ENCODE measurements at regions not wholly inside any gene's neighbourhood (a gene's known extent, or its start where the extent isn't known, plus 50 kb on each side); places are given as distances from the start of the nearest gene placed in this dataset.

GRCh38 chr3:178189854-178190253 lies 346.4 kb upstream of the KCNMB2 start:
- H3K27ac ChIP-seq = no peak overlapping the region
- no peaks in the 10 kb centered on the region for H3K36me3 ChIP-seq (replicated peaks in 1 of 2)
- H3K27me3 ChIP-seq = no peaks in the 10 kb centered on the region
- peaks cover 0 to 7% (median 0%) of the 10 kb centered on the region in 3 donors for H3K9me3 ChIP-seq (replicated peaks in 1 of 3)
- no peak for DNase-seq
- WGBS, 4 donors = 59 to 89% (median 78%) methylated on average over 3 of the region's 3 CpGs
- intact Hi-C loops (cut with DNase I) = no loop called here
- TF ChIP-seq CTCF (IDR thresholded peaks at IDR 0.05) (no peak), POLR2A (IDR thresholded peaks at IDR 0.05) (no peak)
- no peak overlapping the region for H3K4me3 ChIP-seq
- H3K4me1 ChIP-seq (replicated peaks in 1 of 2) = no peaks in the 10 kb centered on the region

- WGBS, 4 donors = 29 to 50% (median 39%) methylated on average over 1 of the region's 1 CpG
- no peaks in the 10 kb centered on the region for H3K36me3 ChIP-seq (replicated peaks in 1 of 2)
- H3K4me1 ChIP-seq (replicated peaks in 1 of 2) = peaks cover 14 to 24% of the 10 kb centered on the region in 2 donors
- TF ChIP-seq CTCF (IDR thresholded peaks at IDR 0.05) = no peak
- TF ChIP-seq POLR2A (IDR thresholded peaks at IDR 0.05) = no peak
- H3K4me3 ChIP-seq = no peak overlapping the region
- no peak overlapping the region for H3K27ac ChIP-seq
- H3K9me3 ChIP-seq (replicated peaks in 1 of 3) = peaks cover 0 to 7% (median 0%) of the 10 kb centered on the region in 3 donors
- no peak for DNase-seq
- intact Hi-C loops (cut with DNase I) = no loop called here
- no peaks in the 10 kb centered on the region for H3K27me3 ChIP-seq
Observed at GRCh38 chr3:178193846-178194245, 342.4 kb upstream of the KCNMB2 start.

- Histone ChIP-seq H3K27ac (peak overlapping the region in 1 of 5 donors; percentile 35), H3K27me3 (no peaks in the 10 kb centered on the region), H3K4me3 (no peak overlapping the region), H3K9me3 (replicated peaks in 1 of 3) (peaks cover 0 to 7% (median 0%) of the 10 kb centered on the region in 3 donors), H3K4me1 (replicated peaks in 1 of 2) (peaks cover 14 to 24% of the 10 kb centered on the region in 2 donors), H3K36me3 (replicated peaks in 1 of 2) (no peaks in the 10 kb centered on the region)
- TF ChIP-seq POLR2A (IDR thresholded peaks at IDR 0.05) = no peak
- TF ChIP-seq CTCF (IDR thresholded peaks at IDR 0.05) = no peak
- intact Hi-C loops (cut with DNase I) = no loop called here
- WGBS, 4 donors = 58 to 92% (median 76%) methylated on average over 4 of the region's 4 CpGs
- no peak for DNase-seq
Observed at GRCh38 chr3:178194539-178194938, 341.7 kb upstream of the KCNMB2 start.

GRCh38 chr3:178195824-178196223 lies 340.4 kb upstream of the KCNMB2 start:
- Histone ChIP-seq H3K36me3 (replicated peaks in 1 of 2) (no peaks in the 10 kb centered on the region), H3K27me3 (no peaks in the 10 kb centered on the region), H3K9me3 (replicated peaks in 1 of 3) (peaks cover 0 to 7% (median 0%) of the 10 kb centered on the region in 3 donors), H3K4me1 (replicated peaks in 1 of 2) (peaks cover 14 to 24% of the 10 kb centered on the region in 2 donors), H3K4me3 (no peak overlapping the region), H3K27ac (peak overlapping the region; percentile 35 to 59 (median 52))
- intact Hi-C loops (cut with DNase I) = no loop called here
- WGBS, 4 donors = 33 to 45% (median 39%) methylated on average over 2 of the region's 2 CpGs
- TF ChIP-seq CTCF (IDR thresholded peaks at IDR 0.05) = no peak
- no peak for TF ChIP-seq POLR2A (IDR thresholded peaks at IDR 0.05)
- DNase-seq = peak in 4 of 7 donors; percentile 18 to 34 (median 27)

Data from adrenal gland (tissue), 9 donors.